DND-41 (cell line): ENCODE measurements at regions not wholly inside any gene's neighbourhood (a gene's known extent, or its start where the extent isn't known, plus 50 kb on each side); places are given as distances from the start of the nearest gene placed in this dataset.

Experiments used
- CTCF ChIP-seq: IDR thresholded peaks from 2 replicates; pipeline ENCODE4 v1.5.1; 2012; ENCODE audit warnings: borderline replicate concordance, low read length, moderate library complexity, mild to moderate bottlenecking; ENCODE audit not compliant: poor library complexity, severe bottlenecking; ENCODE audit errors: extremely low read depth
- EZH2 ChIP-seq: IDR thresholded peaks from 3 replicates; pipeline ENCODE4 v1.6.1; 2012; ENCODE audit warnings: borderline replicate concordance, low read depth, mild to moderate bottlenecking, moderate library complexity, low read length, inconsistent platforms; ENCODE audit not compliant: severe bottlenecking

GRCh38 chr10:106336874-106337273 is 827.6 kb downstream of the SORCS1 start:
- TF ChIP-seq CTCF (no peak), EZH2 (no peak)
